Gastrocnemius medialis (tissue), 4 donors: ENCODE measurements at regions not wholly inside any gene's neighbourhood (a gene's known extent, or its start where the extent isn't known, plus 50 kb on each side); places are given as distances from the start of the nearest gene placed in this dataset.

Source experiments
- POLR2A ChIP-seq, 2 donors: fragments of 450-650 bp; IDR thresholded peaks; one replicate each; pipeline ENCODE4 v1.6.1; 2017; ENCODE audit warnings: antibody characterized with exemption in 2 of 2, mild to moderate bottlenecking in 2 of 2, moderate library complexity in 2 of 2
- TF ChIP-seq, protein P1 (sequence below), 5 experiments: fragments of 450-650 bp in 3 of 5; fragments of 200-600 bp in 2 of 5; sonication (generic) in 2 of 5; IDR thresholded peaks in 4 of 5; conservative IDR thresholded peaks in 1 of 5; 1 replicate in 4 of 5; 2 replicates in 1 of 5; pipeline ENCODE4 v1.5.1; 2016 to 2019; ENCODE audit warnings: antibody characterized with exemption in 5 of 5, mild to moderate bottlenecking in 3 of 5, moderate library complexity in 3 of 5

DNA sequence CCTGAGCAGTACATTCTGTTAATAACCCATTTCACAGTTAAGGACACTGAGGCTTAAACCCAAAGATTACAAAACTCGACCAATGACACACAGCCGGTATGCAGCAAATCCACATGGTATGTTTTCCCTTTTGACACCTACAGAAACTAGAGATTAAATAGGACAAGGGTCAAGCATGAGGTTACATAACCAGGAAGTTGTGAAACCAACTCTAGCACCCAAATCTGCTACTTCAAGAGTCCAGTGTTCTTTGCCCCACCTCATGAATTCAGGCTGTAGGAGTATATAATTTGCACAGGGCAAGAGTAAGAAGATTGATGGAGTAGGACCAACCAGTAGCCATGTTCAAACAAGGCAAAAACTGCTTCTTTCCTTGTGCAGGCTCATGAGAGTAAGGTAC, 249.8 kb downstream of the BCL11A start:
- TF ChIP-seq, protein P1, sequence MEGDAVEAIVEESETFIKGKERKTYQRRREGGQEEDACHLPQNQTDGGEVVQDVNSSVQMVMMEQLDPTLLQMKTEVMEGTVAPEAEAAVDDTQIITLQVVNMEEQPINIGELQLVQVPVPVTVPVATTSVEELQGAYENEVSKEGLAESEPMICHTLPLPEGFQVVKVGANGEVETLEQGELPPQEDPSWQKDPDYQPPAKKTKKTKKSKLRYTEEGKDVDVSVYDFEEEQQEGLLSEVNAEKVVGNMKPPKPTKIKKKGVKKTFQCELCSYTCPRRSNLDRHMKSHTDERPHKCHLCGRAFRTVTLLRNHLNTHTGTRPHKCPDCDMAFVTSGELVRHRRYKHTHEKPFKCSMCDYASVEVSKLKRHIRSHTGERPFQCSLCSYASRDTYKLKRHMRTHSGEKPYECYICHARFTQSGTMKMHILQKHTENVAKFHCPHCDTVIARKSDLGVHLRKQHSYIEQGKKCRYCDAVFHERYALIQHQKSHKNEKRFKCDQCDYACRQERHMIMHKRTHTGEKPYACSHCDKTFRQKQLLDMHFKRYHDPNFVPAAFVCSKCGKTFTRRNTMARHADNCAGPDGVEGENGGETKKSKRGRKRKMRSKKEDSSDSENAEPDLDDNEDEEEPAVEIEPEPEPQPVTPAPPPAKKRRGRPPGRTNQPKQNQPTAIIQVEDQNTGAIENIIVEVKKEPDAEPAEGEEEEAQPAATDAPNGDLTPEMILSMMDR (IDR thresholded peaks at IDR 0.05 in 4 of 5, conservative IDR thresholded peaks at IDR 0.05 in 1 of 5), result no peak
- TF ChIP-seq POLR2A (IDR thresholded peaks at IDR 0.05), result no peak
